ENCODE measurements at regions not wholly inside any gene's neighbourhood (a gene's known extent, or its start where the extent isn't known, plus 50 kb on each side); places are given as distances from the start of the nearest gene placed in this dataset.
"Not testable (repeated sequence)": the region's sequence is repeated elsewhere in the genome, so short reads cannot be mapped to it uniquely, and the experiment has no call there.

GRCh38 chr6:57946769-57947091 is 629.3 kb downstream of the PRIM2 start:
- TF ChIP-seq CTCF (IDR thresholded peaks at IDR 0.05; ENCODE audit: low read depth, low read length); MYC (IDR thresholded peaks at IDR 0.05; ENCODE audit: low read depth, low read length); POLR2A (IDR thresholded peaks at IDR 0.05; ENCODE audit: extremely low read depth, insufficient read length); MAX (IDR thresholded peaks at IDR 0.05; ENCODE audit: low read depth, low read length): not testable (repeated sequence)
